WTC11 (cell line): ENCODE measurements at regions not wholly inside any gene's neighbourhood (a gene's known extent, or its start where the extent isn't known, plus 50 kb on each side); places are given as distances from the start of the nearest gene placed in this dataset.

Source experiments
- ATAC-seq: fragments of 200-7000 bp; cut with Tn5 transposase; 2 replicates; pipeline ENCODE4 v1.10.0; 2021; ENCODE audit warnings: mild to moderate bottlenecking, moderate library complexity
- CTCF ChIA-PET: fragments of 300-600 bp; sonication (Branson Sonifier 250); formaldehyde crosslinking; loops from one replicate; lab custom pipeline; 2021; ENCODE audit warnings: antibody characterized with exemption; lab: Charles Lee
- POLR2A ChIA-PET: fragments of 350-600 bp; sonication (Branson Sonifier 250); formaldehyde crosslinking; loops from one replicate; lab custom pipeline; 2021; ENCODE audit warnings: antibody characterized with exemption; lab: Charles Lee
- DNase-seq: peaks from one replicate; pipeline ENCODE4 v3.0.0; 2021; ENCODE audit warnings: low spot score
- H3K27ac Mint-ChIP-seq: 2 replicates; pipeline ENCODE4 v1.8.0; 2021; ENCODE audit warnings: mixed read lengths
- H3K27me3 Mint-ChIP-seq: 2 replicates; pipeline ENCODE4 v1.8.0; 2021; ENCODE audit warnings: low read depth, mild to moderate bottlenecking, moderate library complexity, mixed read lengths
- H3K36me3 Mint-ChIP-seq: 2 replicates; pipeline ENCODE4 v1.8.0; 2021; ENCODE audit warnings: mixed read lengths
- H3K4me1 Mint-ChIP-seq: 2 replicates; pipeline ENCODE4 v1.8.0; 2022; ENCODE audit warnings: mixed read lengths
- H3K4me3 Mint-ChIP-seq: 2 replicates; pipeline ENCODE4 v1.8.0; 2021; ENCODE audit warnings: mild to moderate bottlenecking, moderate library complexity, mixed read lengths
- H3K9me3 Mint-ChIP-seq: 2 replicates; pipeline ENCODE4 v1.8.0; 2021; ENCODE audit warnings: mixed read lengths
- ATF1 ChIP-seq: sonication (generic); formaldehyde crosslinking; IDR thresholded peaks from 2 replicates; pipeline ENCODE4 v1.8.1; 2023; ENCODE audit warnings: mild to moderate bottlenecking, moderate library complexity, missing genetic modification reagents
- EMX1 ChIP-seq: fragments of 250-450 bp; sonication (Bioruptor Pico); IDR thresholded peaks from 2 replicates; pipeline ENCODE4 v1.8.0; 2021; ENCODE audit warnings: mild to moderate bottlenecking
- NR1H2 ChIP-seq: sonication (generic); formaldehyde crosslinking; IDR thresholded peaks from 2 replicates; pipeline ENCODE4 v1.9.0; 2021; ENCODE audit warnings: mild to moderate bottlenecking, moderate library complexity, missing genetic modification reagents
- SMAD3 ChIP-seq: sonication (generic); formaldehyde crosslinking; IDR thresholded peaks from 2 replicates; pipeline ENCODE4 v1.8.0; 2022; ENCODE audit warnings: missing genetic modification reagents, mild to moderate bottlenecking, borderline replicate concordance
- ZBTB21 ChIP-seq: sonication (generic); formaldehyde crosslinking; IDR thresholded peaks from 2 replicates; pipeline ENCODE4 v1.8.1; 2023; ENCODE audit warnings: mild to moderate bottlenecking, missing genetic modification reagents, borderline replicate concordance
- ZNF423 ChIP-seq: fragments of 250-450 bp; sonication (Bioruptor Pico); IDR thresholded peaks from 2 replicates; pipeline ENCODE4 v2.1.2; 2022; ENCODE audit warnings: mild to moderate bottlenecking, moderate library complexity
- TF ChIP-seq, protein P1 (sequence below): sonication (generic); formaldehyde crosslinking; IDR thresholded peaks from 2 replicates; pipeline ENCODE4 v1.8.0; 2023; ENCODE audit warnings: missing genetic modification reagents, mild to moderate bottlenecking, borderline replicate concordance
- TF ChIP-seq, protein P2 (sequence below): sonication (generic); formaldehyde crosslinking; IDR thresholded peaks from 2 replicates; pipeline ENCODE4 v1.8.0; 2022; ENCODE audit warnings: mild to moderate bottlenecking, missing genetic modification reagents
- TF ChIP-seq, protein P3 (sequence below): sonication (generic); formaldehyde crosslinking; IDR thresholded peaks from 2 replicates; pipeline ENCODE4 v1.8.0; 2023; ENCODE audit warnings: missing genetic modification reagents
- TF ChIP-seq, protein P4 (sequence below): sonication (generic); formaldehyde crosslinking; IDR thresholded peaks from 2 replicates; pipeline ENCODE4 v1.8.1; 2022; ENCODE audit warnings: low read depth, mild to moderate bottlenecking, moderate library complexity, missing genetic modification reagents, borderline replicate concordance
- TF ChIP-seq, protein P5 (sequence below): fragments of 250-450 bp; sonication (Bioruptor Pico); IDR thresholded peaks from 2 replicates; pipeline ENCODE4 v2.1.2; 2022; ENCODE audit warnings: mild to moderate bottlenecking, moderate library complexity
- TF ChIP-seq, protein P6 (sequence below): sonication (generic); formaldehyde crosslinking; IDR thresholded peaks from 2 replicates; pipeline ENCODE4 v1.8.1; 2022; ENCODE audit warnings: mild to moderate bottlenecking, missing genetic modification reagents, moderate library complexity, borderline replicate concordance
- TF ChIP-seq, protein P7 (sequence below): fragments of 250-450 bp; sonication (Bioruptor Pico); IDR thresholded peaks from 2 replicates; pipeline ENCODE4 v1.8.0; 2021; ENCODE audit warnings: mild to moderate bottlenecking

DNA sequence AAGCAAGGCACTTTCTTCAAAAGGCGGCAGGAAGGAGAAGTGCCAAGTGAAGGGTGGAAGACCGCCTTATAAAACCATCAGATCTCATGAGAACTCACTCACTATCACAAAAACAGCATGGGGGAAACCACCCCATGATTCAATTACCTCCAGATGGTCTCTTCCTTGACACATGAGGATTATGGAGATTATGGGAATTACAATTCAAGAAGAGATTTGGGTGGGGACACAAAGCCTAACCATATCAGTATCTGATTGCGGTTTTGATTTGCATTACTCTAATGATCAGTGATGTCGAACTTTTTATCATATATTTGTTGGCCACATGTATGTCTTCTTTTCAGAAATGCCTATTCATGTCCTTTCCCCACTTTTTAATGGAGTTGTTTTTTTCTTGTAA, 549.3 kb upstream of the IL12A start (continued):
- TF ChIP-seq, protein P1, sequence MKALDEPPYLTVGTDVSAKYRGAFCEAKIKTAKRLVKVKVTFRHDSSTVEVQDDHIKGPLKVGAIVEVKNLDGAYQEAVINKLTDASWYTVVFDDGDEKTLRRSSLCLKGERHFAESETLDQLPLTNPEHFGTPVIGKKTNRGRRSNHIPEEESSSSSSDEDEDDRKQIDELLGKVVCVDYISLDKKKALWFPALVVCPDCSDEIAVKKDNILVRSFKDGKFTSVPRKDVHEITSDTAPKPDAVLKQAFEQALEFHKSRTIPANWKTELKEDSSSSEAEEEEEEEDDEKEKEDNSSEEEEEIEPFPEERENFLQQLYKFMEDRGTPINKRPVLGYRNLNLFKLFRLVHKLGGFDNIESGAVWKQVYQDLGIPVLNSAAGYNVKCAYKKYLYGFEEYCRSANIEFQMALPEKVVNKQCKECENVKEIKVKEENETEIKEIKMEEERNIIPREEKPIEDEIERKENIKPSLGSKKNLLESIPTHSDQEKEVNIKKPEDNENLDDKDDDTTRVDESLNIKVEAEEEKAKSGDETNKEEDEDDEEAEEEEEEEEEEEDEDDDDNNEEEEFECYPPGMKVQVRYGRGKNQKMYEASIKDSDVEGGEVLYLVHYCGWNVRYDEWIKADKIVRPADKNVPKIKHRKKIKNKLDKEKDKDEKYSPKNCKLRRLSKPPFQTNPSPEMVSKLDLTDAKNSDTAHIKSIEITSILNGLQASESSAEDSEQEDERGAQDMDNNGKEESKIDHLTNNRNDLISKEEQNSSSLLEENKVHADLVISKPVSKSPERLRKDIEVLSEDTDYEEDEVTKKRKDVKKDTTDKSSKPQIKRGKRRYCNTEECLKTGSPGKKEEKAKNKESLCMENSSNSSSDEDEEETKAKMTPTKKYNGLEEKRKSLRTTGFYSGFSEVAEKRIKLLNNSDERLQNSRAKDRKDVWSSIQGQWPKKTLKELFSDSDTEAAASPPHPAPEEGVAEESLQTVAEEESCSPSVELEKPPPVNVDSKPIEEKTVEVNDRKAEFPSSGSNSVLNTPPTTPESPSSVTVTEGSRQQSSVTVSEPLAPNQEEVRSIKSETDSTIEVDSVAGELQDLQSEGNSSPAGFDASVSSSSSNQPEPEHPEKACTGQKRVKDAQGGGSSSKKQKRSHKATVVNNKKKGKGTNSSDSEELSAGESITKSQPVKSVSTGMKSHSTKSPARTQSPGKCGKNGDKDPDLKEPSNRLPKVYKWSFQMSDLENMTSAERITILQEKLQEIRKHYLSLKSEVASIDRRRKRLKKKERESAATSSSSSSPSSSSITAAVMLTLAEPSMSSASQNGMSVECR, result no peak
- TF ChIP-seq NR1H2 (CRISPR knock-in tag) (no peak), EMX1 (CRISPR knock-in tag) (no peak), ZBTB21 (CRISPR knock-in tag) (no peak)
- TF ChIP-seq, protein P2, sequence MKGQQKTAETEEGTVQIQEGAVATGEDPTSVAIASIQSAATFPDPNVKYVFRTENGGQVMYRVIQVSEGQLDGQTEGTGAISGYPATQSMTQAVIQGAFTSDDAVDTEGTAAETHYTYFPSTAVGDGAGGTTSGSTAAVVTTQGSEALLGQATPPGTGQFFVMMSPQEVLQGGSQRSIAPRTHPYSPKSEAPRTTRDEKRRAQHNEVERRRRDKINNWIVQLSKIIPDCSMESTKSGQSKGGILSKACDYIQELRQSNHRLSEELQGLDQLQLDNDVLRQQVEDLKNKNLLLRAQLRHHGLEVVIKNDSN (CRISPR knock-in tag), result no peak
- TF ChIP-seq, protein P3, sequence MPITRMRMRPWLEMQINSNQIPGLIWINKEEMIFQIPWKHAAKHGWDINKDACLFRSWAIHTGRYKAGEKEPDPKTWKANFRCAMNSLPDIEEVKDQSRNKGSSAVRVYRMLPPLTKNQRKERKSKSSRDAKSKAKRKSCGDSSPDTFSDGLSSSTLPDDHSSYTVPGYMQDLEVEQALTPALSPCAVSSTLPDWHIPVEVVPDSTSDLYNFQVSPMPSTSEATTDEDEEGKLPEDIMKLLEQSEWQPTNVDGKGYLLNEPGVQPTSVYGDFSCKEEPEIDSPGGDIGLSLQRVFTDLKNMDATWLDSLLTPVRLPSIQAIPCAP (CRISPR knock-in tag), result no peak
- TF ChIP-seq, protein P4, sequence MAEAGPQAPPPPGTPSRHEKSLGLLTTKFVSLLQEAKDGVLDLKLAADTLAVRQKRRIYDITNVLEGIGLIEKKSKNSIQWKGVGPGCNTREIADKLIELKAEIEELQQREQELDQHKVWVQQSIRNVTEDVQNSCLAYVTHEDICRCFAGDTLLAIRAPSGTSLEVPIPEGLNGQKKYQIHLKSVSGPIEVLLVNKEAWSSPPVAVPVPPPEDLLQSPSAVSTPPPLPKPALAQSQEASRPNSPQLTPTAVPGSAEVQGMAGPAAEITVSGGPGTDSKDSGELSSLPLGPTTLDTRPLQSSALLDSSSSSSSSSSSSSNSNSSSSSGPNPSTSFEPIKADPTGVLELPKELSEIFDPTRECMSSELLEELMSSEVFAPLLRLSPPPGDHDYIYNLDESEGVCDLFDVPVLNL, result no peak

DNA sequence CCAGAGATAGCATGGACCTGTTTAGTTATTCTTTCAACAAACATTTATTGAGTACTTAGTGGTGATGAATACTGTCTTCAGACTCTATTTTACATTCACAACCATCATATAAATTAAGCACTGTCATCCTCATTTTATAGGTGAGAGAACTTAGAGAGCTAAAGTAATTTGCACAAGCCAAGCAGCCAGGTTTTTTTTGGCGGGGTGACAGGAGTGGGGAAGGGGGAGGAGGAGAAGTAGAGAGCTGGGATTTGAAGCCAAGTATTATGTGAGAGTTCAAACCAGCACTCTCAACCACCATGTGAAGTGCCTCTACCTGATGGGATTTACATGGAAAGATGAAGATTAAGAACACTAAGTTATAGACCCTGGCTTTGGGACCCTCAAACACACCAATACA, 547.4 kb upstream of the IL12A start:
- TF ChIP-seq, protein P5, sequence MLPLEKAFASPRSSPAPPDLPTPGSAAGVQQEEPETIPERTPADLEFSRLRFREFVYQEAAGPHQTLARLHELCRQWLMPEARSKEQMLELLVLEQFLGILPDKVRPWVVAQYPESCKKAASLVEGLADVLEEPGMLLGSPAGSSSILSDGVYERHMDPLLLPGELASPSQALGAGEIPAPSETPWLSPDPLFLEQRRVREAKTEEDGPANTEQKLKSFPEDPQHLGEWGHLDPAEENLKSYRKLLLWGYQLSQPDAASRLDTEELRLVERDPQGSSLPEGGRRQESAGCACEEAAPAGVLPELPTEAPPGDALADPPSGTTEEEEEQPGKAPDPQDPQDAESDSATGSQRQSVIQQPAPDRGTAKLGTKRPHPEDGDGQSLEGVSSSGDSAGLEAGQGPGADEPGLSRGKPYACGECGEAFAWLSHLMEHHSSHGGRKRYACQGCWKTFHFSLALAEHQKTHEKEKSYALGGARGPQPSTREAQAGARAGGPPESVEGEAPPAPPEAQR, result no peak
- TF ChIP-seq SMAD3 (CRISPR knock-in tag), result no peak
- TF ChIP-seq, protein P6, sequence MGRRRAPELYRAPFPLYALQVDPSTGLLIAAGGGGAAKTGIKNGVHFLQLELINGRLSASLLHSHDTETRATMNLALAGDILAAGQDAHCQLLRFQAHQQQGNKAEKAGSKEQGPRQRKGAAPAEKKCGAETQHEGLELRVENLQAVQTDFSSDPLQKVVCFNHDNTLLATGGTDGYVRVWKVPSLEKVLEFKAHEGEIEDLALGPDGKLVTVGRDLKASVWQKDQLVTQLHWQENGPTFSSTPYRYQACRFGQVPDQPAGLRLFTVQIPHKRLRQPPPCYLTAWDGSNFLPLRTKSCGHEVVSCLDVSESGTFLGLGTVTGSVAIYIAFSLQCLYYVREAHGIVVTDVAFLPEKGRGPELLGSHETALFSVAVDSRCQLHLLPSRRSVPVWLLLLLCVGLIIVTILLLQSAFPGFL, result no peak
- no peak for TF ChIP-seq ZNF423
- TF ChIP-seq, protein P7, sequence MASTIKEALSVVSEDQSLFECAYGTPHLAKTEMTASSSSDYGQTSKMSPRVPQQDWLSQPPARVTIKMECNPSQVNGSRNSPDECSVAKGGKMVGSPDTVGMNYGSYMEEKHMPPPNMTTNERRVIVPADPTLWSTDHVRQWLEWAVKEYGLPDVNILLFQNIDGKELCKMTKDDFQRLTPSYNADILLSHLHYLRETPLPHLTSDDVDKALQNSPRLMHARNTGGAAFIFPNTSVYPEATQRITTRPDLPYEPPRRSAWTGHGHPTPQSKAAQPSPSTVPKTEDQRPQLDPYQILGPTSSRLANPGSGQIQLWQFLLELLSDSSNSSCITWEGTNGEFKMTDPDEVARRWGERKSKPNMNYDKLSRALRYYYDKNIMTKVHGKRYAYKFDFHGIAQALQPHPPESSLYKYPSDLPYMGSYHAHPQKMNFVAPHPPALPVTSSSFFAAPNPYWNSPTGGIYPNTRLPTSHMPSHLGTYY, result no peak
- ChIA-PET CTCF (no interaction called here), POLR2A (no interaction called here)
- no peaks in the 10 kb centered on the region for H3K36me3 Mint-ChIP-seq
- no peaks in the 10 kb centered on the region; the same call in 1 of the 2 replicates for H3K4me1 Mint-ChIP-seq
- ATAC-seq, result no peak
- DNase-seq, result no peak
- no peak overlapping the region for H3K4me3 Mint-ChIP-seq
- peaks cover 22% of the 10 kb centered on the region for H3K9me3 Mint-ChIP-seq
- H3K27me3 Mint-ChIP-seq, result no peaks in the 10 kb centered on the region; the same call in 1 of the 2 replicates
- no peak overlapping the region for H3K27ac Mint-ChIP-seq

DNA sequence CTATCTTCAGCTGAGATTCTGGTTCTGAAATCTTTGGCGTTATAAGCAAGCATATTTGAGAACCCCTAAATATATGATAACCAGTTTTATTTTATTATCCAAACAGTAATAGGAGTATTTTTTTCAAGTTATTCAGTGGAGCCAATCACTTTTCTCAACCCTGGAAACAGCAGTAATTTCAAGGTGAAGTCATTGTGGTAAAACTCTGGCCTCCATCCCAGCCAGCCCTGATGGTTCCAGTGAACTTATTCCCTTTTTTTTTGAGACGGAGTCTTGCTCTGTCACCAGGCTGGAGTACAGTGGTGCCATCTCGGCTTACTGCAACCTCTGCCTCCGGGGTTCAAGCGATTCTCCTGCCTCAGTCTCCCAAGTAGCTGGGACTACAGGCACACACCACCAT, 545.4 kb upstream of the IL12A start:
- no peaks in the 10 kb centered on the region; the same call in 1 of the 2 replicates for H3K27me3 Mint-ChIP-seq
- POLR2A ChIA-PET, result no interaction called here
- peaks cover 22% of the 10 kb centered on the region for H3K9me3 Mint-ChIP-seq
- no peak for DNase-seq
- no peak overlapping the region for H3K27ac Mint-ChIP-seq
- ATAC-seq, result no peak
- H3K36me3 Mint-ChIP-seq, result no peaks in the 10 kb centered on the region
- H3K4me1 Mint-ChIP-seq, result no peaks in the 10 kb centered on the region; the same call in 1 of the 2 replicates
- H3K4me3 Mint-ChIP-seq, result no peak overlapping the region
- no peak for TF ChIP-seq ATF1
- CTCF ChIA-PET, result no interaction called here
